DMS53 treated with DMSO at 0.1 percent for 48 hours (cell line): ENCODE measurements at regions not wholly inside any gene's neighbourhood (a gene's known extent, or its start where the extent isn't known, plus 50 kb on each side); places are given as distances from the start of the nearest gene placed in this dataset.
A peak's percentile ranks its signal among the peaks of the same experiment; 100 is the strongest.
"Not testable (repeated sequence)": the region's sequence is repeated elsewhere in the genome, so short reads cannot be mapped to it uniquely, and the experiment has no call there.

Experiments
- DNase-seq: peaks from one replicate; lab custom pipeline; 2025; ENCODE audit not compliant: unreplicated experiment; lab: John Stamatoyannopoulos, UW

GRCh38 chr4:117545039-117545438 is 459.7 kb upstream of the TRAM1L1 start:
- no peak for DNase-seq

- DNase-seq: no peak
These were observed 464.1 kb upstream of the TRAM1L1 start for GRCh38 chr4:117549524-117549923.

GRCh38 chr4:117550085-117550484 is 464.7 kb upstream of the TRAM1L1 start:
- DNase-seq: no peak

- peak; percentile 5 for DNase-seq
These were observed 474.0 kb upstream of the NDST3 start for GRCh38 chr4:117560329-117560728.

GRCh38 chr4:117574085-117574484 is 460.2 kb upstream of the NDST3 start:
- no peak for DNase-seq

- DNase-seq: no peak
These were observed 458.4 kb upstream of the NDST3 start for GRCh38 chr4:117575850-117576249.

GRCh38 chr4:117577686-117578311 is 456.5 kb upstream of the NDST3 start:
- DNase-seq: no peak

GRCh38 chr4:117588771-117589170 is 445.5 kb upstream of the NDST3 start:
- DNase-seq: no peak

- DNase-seq: no peak
These were observed 437.3 kb upstream of the NDST3 start for GRCh38 chr4:117596917-117597480.

GRCh38 chr4:117599393-117599792 is 434.9 kb upstream of the NDST3 start:
- DNase-seq: not testable (repeated sequence)

GRCh38 chr4:117600936-117601335 is 433.4 kb upstream of the NDST3 start:
- not testable (repeated sequence) for DNase-seq

GRCh38 chr4:117610706-117611308 is 423.5 kb upstream of the NDST3 start:
- no peak for DNase-seq

GRCh38 chr4:117621673-117622072 is 412.6 kb upstream of the NDST3 start:
- no peak for DNase-seq

- no peak for DNase-seq
These were observed 411.0 kb upstream of the NDST3 start for GRCh38 chr4:117623326-117623725.

GRCh38 chr4:117626664-117627063 is 407.6 kb upstream of the NDST3 start:
- no peak for DNase-seq

- no peak for DNase-seq
These were observed 399.6 kb upstream of the NDST3 start for GRCh38 chr4:117634716-117635115.

GRCh38 chr4:117637347-117637746 is 396.9 kb upstream of the NDST3 start:
- no peak for DNase-seq

GRCh38 chr4:117640836-117641235 is 393.4 kb upstream of the NDST3 start:
- no peak for DNase-seq

GRCh38 chr4:117641519-117641918 is 392.8 kb upstream of the NDST3 start:
- no peak for DNase-seq

GRCh38 chr4:117654079-117654478 is 380.2 kb upstream of the NDST3 start:
- no peak for DNase-seq

- no peak for DNase-seq
These were observed 373.6 kb upstream of the NDST3 start for GRCh38 chr4:117660668-117661067.
